Psoas muscle (tissue), 7 donors: ENCODE measurements at regions not wholly inside any gene's neighbourhood (a gene's known extent, or its start where the extent isn't known, plus 50 kb on each side); places are given as distances from the start of the nearest gene placed in this dataset.

Experiments
- ATAC-seq, 4 donors: fragments of 200-7000 bp; cut with Tn5 transposase; one replicate each; pipeline ENCODE4 v1.9.1; 2020; ENCODE audit warnings: moderate library complexity in 3 of 4, mild to moderate bottlenecking in 2 of 4
- DNase-seq, 2 donors: peaks; one replicate each; pipeline ENCODE4 v3.0.0-alpha.2; 2020
- H3K27ac ChIP-seq: fragments of 200-600 bp; one replicate; pipeline ENCODE4 v1.8.0; 2022
- H3K27me3 ChIP-seq, 3 donors: fragments of 200-600 bp in 1 of 3; one replicate each; pipeline versions ENCODE4 v1.6.1 to v1.8.0; 2013 to 2022; ENCODE audit warnings: low read length in 2 of 3, mild to moderate bottlenecking in 2 of 3, moderate library complexity in 1 of 3; ENCODE audit not compliant: insufficient read depth in 3 of 3
- H3K36me3 ChIP-seq, 2 donors: fragments of 200-600 bp in 1 of 2; one replicate each; pipeline versions ENCODE4 v1.6.1 to v1.8.0; 2013 to 2022; ENCODE audit warnings: low read depth in 1 of 2, mild to moderate bottlenecking in 1 of 2, moderate library complexity in 1 of 2; ENCODE audit not compliant: insufficient read depth in 1 of 2
- H3K4me1 ChIP-seq: fragments of 200-600 bp; one replicate; pipeline ENCODE4 v1.8.0; 2022
- H3K4me3 ChIP-seq: fragments of 200-600 bp; one replicate; pipeline ENCODE4 v1.8.0; 2022; ENCODE audit warnings: mild to moderate bottlenecking
- H3K9me3 ChIP-seq: fragments of 200-600 bp; one replicate; pipeline ENCODE4 v1.8.0; 2022
- CTCF ChIP-seq: fragments of 200-600 bp; IDR thresholded peaks from one replicate; pipeline ENCODE4 v1.8.0; 2022; ENCODE audit warnings: antibody characterized with exemption
- WGBS, 3 donors: extraction: QIAGEN DNeasy Blood & Tissue Kit; methylation state at CpG; one replicate each; pipeline versions ENCODE4 v1.1.6 to v1.1.7; 2013; 5-methylcytosine and 5-hydroxymethylcytosine counted together
- intact Hi-C, 2 donors: fragments of 100-400 bp; cut with DNase I; formaldehyde crosslinking; loops; one replicate each; pipeline versions ENCODE4 v1.11.0 to v1.14.2; 2022
- donor health status: healthy with polysubstance abuse.
- donor health status: DM: no; HTN: no; CAD: no; lungs with moderate emphysema.
- donor health status: Bipolar disorder and iron deficiency.
- donor health status: healthy.
- donor health status: DM: yes; HTN: yes; CAD: no.
- donor health status: DM: no; HTN: no; CAD: no.
- donor health status: DM: yes; HTN: yes; CAD: no.

GRCh38 chr1:194616835-194617234, 1430.4 kb upstream of the B3GALT2 start:
- Histone ChIP-seq H3K27ac (no peak overlapping the region), H3K9me3 (peaks cover 3% of the 10 kb centered on the region), H3K4me1 (no peaks in the 10 kb centered on the region), H3K36me3 (no peaks in the 10 kb centered on the region), H3K27me3 (no peaks in the 10 kb centered on the region), H3K4me3 (no peak overlapping the region)
- intact Hi-C loops = no loop called here
- WGBS, 3 donors = 89 to 93% (median 89%) methylated on average over 9 of the region's 9 CpGs
- no peak for TF ChIP-seq CTCF
- ATAC-seq (no peak), DNase-seq (no peak)

GRCh38 chr1:194602184-194602583, 1415.8 kb upstream of the B3GALT2 start:
- intact Hi-C loops = no loop called here
- WGBS, 3 donors = 62 to 80% (median 69%) methylated on average over 1 of the region's 1 CpG
- Histone ChIP-seq H3K27me3 (no peaks in the 10 kb centered on the region), H3K27ac (no peak overlapping the region), H3K4me1 (no peaks in the 10 kb centered on the region), H3K36me3 (no peaks in the 10 kb centered on the region), H3K9me3 (peaks cover 3% of the 10 kb centered on the region), H3K4me3 (no peak overlapping the region)
- no peak for ATAC-seq
- TF ChIP-seq CTCF = no peak
- DNase-seq = no peak

GRCh38 chr1:194600716-194601115, 1414.3 kb upstream of the B3GALT2 start:
- Histone ChIP-seq H3K36me3 (no peaks in the 10 kb centered on the region), H3K4me3 (no peak overlapping the region), H3K27ac (no peak overlapping the region), H3K27me3 (no peaks in the 10 kb centered on the region), H3K9me3 (no peaks in the 10 kb centered on the region), H3K4me1 (no peaks in the 10 kb centered on the region)
- ATAC-seq = no peak
- TF ChIP-seq CTCF = no peak
- 27 to 41% (median 29%) methylated on average over 3 of the region's 3 CpGs for WGBS, 3 donors
- no peak for DNase-seq
- intact Hi-C loops = no loop called here

DNA sequence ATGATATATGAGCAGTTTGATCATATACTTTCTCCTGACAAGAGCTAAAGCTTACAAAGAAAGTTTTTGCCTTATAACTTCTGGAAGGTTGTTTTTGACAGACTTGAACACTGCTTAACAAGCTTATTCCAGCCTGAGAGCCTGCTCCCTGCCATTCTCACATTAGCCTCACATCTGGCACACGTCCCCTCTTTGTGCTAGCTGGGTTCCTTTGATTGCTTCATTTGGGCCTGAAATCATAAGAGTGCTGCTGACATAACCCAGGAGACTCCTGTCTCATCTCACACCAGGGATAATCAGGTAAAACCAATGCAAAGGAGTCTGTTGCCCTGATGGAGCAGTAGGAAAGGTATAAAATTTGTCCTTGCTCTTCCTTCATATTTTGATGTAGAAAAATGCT, 1411.7 kb upstream of the B3GALT2 start:
- H3K4me1 ChIP-seq = no peaks in the 10 kb centered on the region
- no peak overlapping the region for H3K27ac ChIP-seq
- no peak for DNase-seq
- 9 to 16% (median 13%) methylated on average over 1 of the region's 1 CpG for WGBS, 3 donors
- intact Hi-C loops = no loop called here
- H3K27me3 ChIP-seq = no peaks in the 10 kb centered on the region
- TF ChIP-seq CTCF = no peak
- no peaks in the 10 kb centered on the region for H3K36me3 ChIP-seq
- H3K9me3 ChIP-seq = no peaks in the 10 kb centered on the region
- H3K4me3 ChIP-seq = no peak overlapping the region
- ATAC-seq = no peak

- 49 to 56% (median 55%) methylated on average over 1 of the region's 1 CpG for WGBS, 3 donors
- Histone ChIP-seq H3K36me3 (no peaks in the 10 kb centered on the region), H3K4me3 (no peak overlapping the region), H3K27ac (no peak overlapping the region), H3K9me3 (no peaks in the 10 kb centered on the region), H3K27me3 (no peaks in the 10 kb centered on the region), H3K4me1 (no peaks in the 10 kb centered on the region)
- TF ChIP-seq CTCF = no peak
- DNase-seq (no peak), ATAC-seq (no peak)
- intact Hi-C loops = no loop called here
Observed at GRCh38 chr1:194586302-194586701, 1399.9 kb upstream of the B3GALT2 start.
